H9 (cell line): ENCODE measurements at regions not wholly inside any gene's neighbourhood (a gene's known extent, or its start where the extent isn't known, plus 50 kb on each side); places are given as distances from the start of the nearest gene placed in this dataset.

Source experiments
- DNase-seq: peaks from one replicate; pipeline ENCODE4 v3.0.0-alpha.2; 2017
- H2AFZ ChIP-seq: one replicate; pipeline ENCODE4 v1.6.1; 2013; ENCODE audit warnings: mild to moderate bottlenecking, low read length, control low read depth, moderate library complexity
- H2AK5ac ChIP-seq: 2 replicates; pipeline ENCODE4 v1.6.1; 2013; ENCODE audit warnings: low read length, control low read depth, mixed read lengths; ENCODE audit not compliant: insufficient read length
- H2BK120ac ChIP-seq: one replicate; pipeline ENCODE4 v1.6.1; 2013; ENCODE audit warnings: low read depth, mild to moderate bottlenecking, low read length, control low read depth, inconsistent platforms; ENCODE audit not compliant: poor library complexity, severe bottlenecking
- H2BK12ac ChIP-seq: 2 replicates; pipeline ENCODE4 v1.6.1; 2013; ENCODE audit warnings: low read length, control low read depth, mixed read lengths, low read depth; ENCODE audit not compliant: insufficient read length
- H2BK15ac ChIP-seq: 2 replicates; pipeline ENCODE4 v1.6.1; 2013; ENCODE audit warnings: low read depth, low read length, control low read depth
- H2BK20ac ChIP-seq: one replicate; pipeline ENCODE4 v1.6.1; 2013; ENCODE audit warnings: low read depth, mild to moderate bottlenecking, low read length, control low read depth, inconsistent platforms; ENCODE audit not compliant: poor library complexity, severe bottlenecking
- H2BK5ac ChIP-seq: 2 replicates; pipeline ENCODE4 v1.6.1; 2013; ENCODE audit warnings: low read length, control low read depth, mixed read lengths; ENCODE audit not compliant: insufficient read length
- H3K14ac ChIP-seq: 2 replicates; pipeline ENCODE4 v1.6.1; 2013; ENCODE audit warnings: low read length, control low read depth; ENCODE audit not compliant: insufficient read depth
- H3K18ac ChIP-seq: 2 replicates; pipeline ENCODE4 v1.6.1; 2013; ENCODE audit warnings: low read depth, mild to moderate bottlenecking, mixed read lengths, low read length, control low read depth; ENCODE audit not compliant: insufficient read length
- H3K23ac ChIP-seq: 2 replicates; pipeline ENCODE4 v1.6.1; 2013; ENCODE audit warnings: low read length, control low read depth, mixed read lengths, low read depth; ENCODE audit not compliant: insufficient read length
- H3K23me2 ChIP-seq: 2 replicates; pipeline ENCODE4 v1.6.1; 2013; ENCODE audit warnings: low read depth, mild to moderate bottlenecking, mixed read lengths, low read length, control low read depth; ENCODE audit not compliant: insufficient read length, poor library complexity, severe bottlenecking
- H3K27ac ChIP-seq: 2 replicates; pipeline ENCODE4 v1.5.1; 2013; ENCODE audit warnings: low read length, control low read depth, mixed read lengths, low read depth; ENCODE audit not compliant: insufficient read length
- H3K27me3 ChIP-seq: 2 replicates; pipeline ENCODE4 v1.6.1; 2013; ENCODE audit warnings: low read length, control low read depth, inconsistent platforms; ENCODE audit not compliant: insufficient read depth
- H3K4ac ChIP-seq: 2 replicates; pipeline ENCODE4 v1.6.1; 2013; ENCODE audit warnings: low read depth, mild to moderate bottlenecking, control low read depth, inconsistent platforms, low read length, moderate library complexity
- H3K4me1 ChIP-seq: 2 replicates; pipeline ENCODE4 v1.6.1; 2013; ENCODE audit warnings: low read length, control low read depth, inconsistent platforms; ENCODE audit not compliant: insufficient read depth
- H3K4me2 ChIP-seq: 2 replicates; pipeline ENCODE4 v1.6.1; 2013; ENCODE audit warnings: low read length, control low read depth, mixed read lengths; ENCODE audit not compliant: insufficient read length, insufficient read depth
- H3K56ac ChIP-seq: 2 replicates; pipeline ENCODE4 v1.6.1; 2013; ENCODE audit warnings: low read depth, mild to moderate bottlenecking, mixed read lengths, low read length, control low read depth; ENCODE audit not compliant: insufficient read length
- H3K79me1 ChIP-seq: 2 replicates; pipeline ENCODE4 v1.6.1; 2013; ENCODE audit warnings: low read depth, mild to moderate bottlenecking, moderate library complexity, low read length, control low read depth, inconsistent platforms; ENCODE audit not compliant: insufficient read depth, poor library complexity, severe bottlenecking
- H3K79me2 ChIP-seq: 2 replicates; pipeline ENCODE4 v1.6.1; 2013; ENCODE audit warnings: low read length, control low read depth, inconsistent platforms; ENCODE audit not compliant: insufficient read depth
- H3K9ac ChIP-seq: 2 replicates; pipeline ENCODE4 v1.6.1; 2013; ENCODE audit warnings: low read length, control low read depth, mixed read lengths; ENCODE audit not compliant: insufficient read length; ENCODE audit errors: extremely low read depth
- H3K9me3 ChIP-seq: one replicate; pipeline ENCODE4 v1.6.1; 2013; ENCODE audit warnings: low read depth, low read length, inconsistent platforms; ENCODE audit not compliant: control insufficient read depth
- H3T11ph ChIP-seq: one replicate; pipeline ENCODE4 v1.6.1; 2013; ENCODE audit warnings: mild to moderate bottlenecking, low read length, control low read depth, inconsistent platforms
- H4K20me1 ChIP-seq: one replicate; pipeline ENCODE4 v1.6.1; 2013; ENCODE audit not compliant: control insufficient read depth, insufficient read length, insufficient read depth
- H4K5ac ChIP-seq: 2 replicates; pipeline ENCODE4 v1.6.1; 2013; ENCODE audit warnings: low read depth, mild to moderate bottlenecking, mixed read lengths, low read length, control low read depth; ENCODE audit not compliant: insufficient read length
- H4K8ac ChIP-seq: replicated peaks from 2 replicates; pipeline ENCODE4 v1.6.1; 2013; ENCODE audit warnings: low read length, control low read depth, mixed read lengths, low read depth; ENCODE audit not compliant: insufficient read length
- H4K91ac ChIP-seq: 2 replicates; pipeline ENCODE4 v1.6.1; 2013; ENCODE audit warnings: low read depth, mild to moderate bottlenecking, moderate library complexity, mixed read lengths, low read length, control low read depth; ENCODE audit not compliant: insufficient read length
- H3K27ac Mint-ChIP-seq, 3 experiments: 2 replicates in 2 of 3; 3 replicates in 1 of 3; pipeline ENCODE4 v1.8.0; 2020 to 2021; ENCODE audit warnings: mixed read lengths in 3 of 3, mild to moderate bottlenecking in 1 of 3, moderate library complexity in 1 of 3
- H3K27me3 Mint-ChIP-seq: 2 replicates; pipeline ENCODE4 v1.8.0; 2021; ENCODE audit warnings: low read depth, mild to moderate bottlenecking, moderate library complexity, mixed read lengths
- H3K36me3 Mint-ChIP-seq, 3 experiments: 2 replicates in 2 of 3; 3 replicates in 1 of 3; pipeline ENCODE4 v1.8.0; 2020 to 2021; ENCODE audit warnings: low read depth in 3 of 3, mixed read lengths in 3 of 3; ENCODE audit not compliant: insufficient read depth in 1 of 3
- H3K4me1 Mint-ChIP-seq, 2 experiments: 2 replicates each; pipeline ENCODE4 v1.8.0; 2020; ENCODE audit warnings: mixed read lengths in 2 of 2
- H3K4me3 Mint-ChIP-seq, 2 experiments: 2 replicates in 1 of 2; 3 replicates in 1 of 2; pipeline ENCODE4 v1.8.0; 2020 to 2021; ENCODE audit warnings: mild to moderate bottlenecking in 2 of 2, mixed read lengths in 2 of 2, moderate library complexity in 1 of 2
- H3K9me3 Mint-ChIP-seq, 2 experiments: 2 replicates in 1 of 2; 3 replicates in 1 of 2; pipeline ENCODE4 v1.8.0; 2020; ENCODE audit warnings: mild to moderate bottlenecking in 2 of 2, mixed read lengths in 2 of 2, moderate library complexity in 1 of 2
- CTCF ChIP-seq: fragments of 200-600 bp; sonication (generic); conservative IDR thresholded peaks from 3 replicates; pipeline ENCODE4 v1.8.0; 2021; ENCODE audit warnings: antibody characterized with exemption, mild to moderate bottlenecking

DNA sequence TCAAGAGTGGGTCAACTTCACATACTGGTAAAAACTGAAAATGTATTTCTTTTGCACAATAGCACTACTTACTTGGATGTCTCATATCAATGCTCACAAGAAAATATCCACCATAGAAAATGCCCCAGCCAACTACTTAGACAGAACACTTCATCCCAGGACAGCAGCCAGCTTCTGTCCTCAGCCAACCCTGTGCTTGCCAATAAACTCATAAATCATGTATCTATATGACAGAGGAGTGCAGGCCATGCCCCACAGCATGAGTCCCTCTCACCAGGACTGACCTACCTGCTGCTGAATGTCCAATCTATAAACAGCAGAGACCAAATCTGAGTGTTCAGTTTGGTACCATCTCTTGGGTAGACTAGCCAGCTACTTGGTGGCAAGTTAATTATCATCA is 179.3 kb downstream of the OMA1 start:
- no peak overlapping the region for H3T11ph ChIP-seq
- no peak overlapping the region for H4K5ac ChIP-seq
- no peak overlapping the region for H2BK20ac ChIP-seq
- H2BK5ac ChIP-seq, result no peak overlapping the region
- H3K36me3 Mint-ChIP-seq, result peaks cover 5 to 24% (median 18%) of the 10 kb centered on the region in 3 experiments
- no peaks in the 10 kb centered on the region for H3K79me2 ChIP-seq
- H4K20me1 ChIP-seq, result no peaks in the 10 kb centered on the region
- no peak overlapping the region for H4K91ac ChIP-seq
- H2BK15ac ChIP-seq, result no peak overlapping the region
- no peak overlapping the region for H3K27ac ChIP-seq
- H3K4me1 Mint-ChIP-seq, result peaks cover 6 to 11% of the 10 kb centered on the region in 2 experiments; a peak in 3 of 4 replicates
- H3K27me3 Mint-ChIP-seq, result peaks cover 2% of the 10 kb centered on the region; the same call in 1 of the 2 replicates
- no peak for TF ChIP-seq CTCF
- H2BK12ac ChIP-seq, result no peak overlapping the region
- no peak overlapping the region for H3K9ac ChIP-seq
- H2BK120ac ChIP-seq, result no peak overlapping the region
- H3K4me2 ChIP-seq, result no peak overlapping the region
- peaks cover 2% of the 10 kb centered on the region; the same call in 1 of the 2 replicates for H3K27me3 ChIP-seq
- DNase-seq, result no peak
- H2AFZ ChIP-seq, result no peak overlapping the region
- no peak overlapping the region for H3K23ac ChIP-seq
- H3K9me3 ChIP-seq, result peaks cover 9% of the 10 kb centered on the region
- H2AK5ac ChIP-seq, result no peak overlapping the region
- no peak overlapping the region for H3K56ac ChIP-seq
- H3K18ac ChIP-seq, result no peak overlapping the region
- H3K79me1 ChIP-seq, result no peaks in the 10 kb centered on the region
- H3K23me2 ChIP-seq, result no peaks in the 10 kb centered on the region
- no peak overlapping the region for H3K4ac ChIP-seq
- H3K4me3 Mint-ChIP-seq, result no peak overlapping the region
- no peak overlapping the region for H3K27ac Mint-ChIP-seq
- no peak overlapping the region for H4K8ac ChIP-seq
- H3K9me3 Mint-ChIP-seq, result peaks cover 22 to 23% of the 10 kb centered on the region in 2 experiments
- no peaks in the 10 kb centered on the region for H3K4me1 ChIP-seq
- no peak overlapping the region for H3K14ac ChIP-seq
